ENCODE measurements at regions not wholly inside any gene's neighbourhood (a gene's known extent, or its start where the extent isn't known, plus 50 kb on each side); places are given as distances from the start of the nearest gene placed in this dataset.

GRCh38 chr14:38791862-38792261, 311.2 kb downstream of the SEC23A start (continued):
- TF ChIP-seq ZBTB49 (tag by site-specific recombination; IDR thresholded peaks at IDR 0.05; ENCODE audit: low read depth) (no peak), YY1 (tag by site-specific recombination; IDR thresholded peaks at IDR 0.05) (no peak)

- Histone ChIP-seq H3K4me3 (ENCODE audit: low read depth, low read length) (no peak overlapping the region), H3K9me3 (ENCODE audit: control insufficient read depth, insufficient read depth, low read depth, low read length) (no peaks in the 10 kb centered on the region), H3K4me1 (ENCODE audit: control insufficient read depth, insufficient read depth, low read length) (no peaks in the 10 kb centered on the region), H3K36me3 (ENCODE audit: control insufficient read depth in 2 of 2, insufficient read depth in 1 of 2, low read length in 2 of 2) (no peaks in the 10 kb centered on the region), H3K27ac (ENCODE audit: extremely low read depth, low read depth, low read length) (no peak overlapping the region)
- CTCF ChIA-PET, result no interaction called here
- TF ChIP-seq RBAK (tag by site-specific recombination; IDR thresholded peaks at IDR 0.05) (no peak), ZFP37 (tag by site-specific recombination; IDR thresholded peaks at IDR 0.05) (no peak)
- POLR2A ChIA-PET, result no interaction called here
These were observed 312.1 kb downstream of the SEC23A start for GRCh38 chr14:38790916-38791315.

GRCh38 chr14:38789805-38790204, 313.2 kb downstream of the SEC23A start:
- Histone ChIP-seq H3K4me3 (ENCODE audit: low read depth, low read length) (no peak overlapping the region), H3K36me3 (ENCODE audit: control insufficient read depth in 2 of 2, insufficient read depth in 1 of 2, low read length in 2 of 2) (no peaks in the 10 kb centered on the region), H3K27ac (ENCODE audit: extremely low read depth, low read depth, low read length) (no peak overlapping the region), H3K9me3 (ENCODE audit: control insufficient read depth, insufficient read depth, low read depth, low read length) (no peaks in the 10 kb centered on the region), H3K4me1 (ENCODE audit: control insufficient read depth, insufficient read depth, low read length) (no peaks in the 10 kb centered on the region)
- CTCF ChIA-PET, result no interaction called here
- TF ChIP-seq ZNF791 (tag by site-specific recombination; IDR thresholded peaks at IDR 0.05), result no peak
- POLR2A ChIA-PET, result no interaction called here

- Histone ChIP-seq H3K4me3 (ENCODE audit: low read depth, low read length) (no peak overlapping the region), H3K27ac (ENCODE audit: extremely low read depth, low read depth, low read length) (no peak overlapping the region), H3K9me3 (ENCODE audit: control insufficient read depth, insufficient read depth, low read depth, low read length) (no peaks in the 10 kb centered on the region), H3K4me1 (ENCODE audit: control insufficient read depth, insufficient read depth, low read length) (no peaks in the 10 kb centered on the region), H3K36me3 (ENCODE audit: control insufficient read depth in 2 of 2, insufficient read depth in 1 of 2, low read length in 2 of 2) (no peaks in the 10 kb centered on the region)
- ChIA-PET CTCF (no interaction called here), POLR2A (no interaction called here)
- no peak for TF ChIP-seq ZNF311 (tag by site-specific recombination; IDR thresholded peaks at IDR 0.05; ENCODE audit: borderline replicate concordance)
- TF ChIP-seq TRIM28 (IDR thresholded peaks at IDR 0.05; ENCODE audit: borderline replicate concordance, low read length), result no peak
- no peak for TF ChIP-seq ZFP3 (tag by site-specific recombination; IDR thresholded peaks at IDR 0.05; ENCODE audit: low read depth)
- no peak for TF ChIP-seq SP7 (tag by site-specific recombination; IDR thresholded peaks at IDR 0.05)
- TF ChIP-seq KLF8 (tag by site-specific recombination; IDR thresholded peaks at IDR 0.05), result no peak
- no peak for TF ChIP-seq ZBTB6 (tag by site-specific recombination; IDR thresholded peaks at IDR 0.05)
- no peak for TF ChIP-seq ZNF837 (tag by site-specific recombination; IDR thresholded peaks at IDR 0.05)
- no peak for TF ChIP-seq ZNF280D (tag by site-specific recombination; IDR thresholded peaks at IDR 0.05)
- no peak for TF ChIP-seq ZNF510 (tag by site-specific recombination; IDR thresholded peaks at IDR 0.05; ENCODE audit: insufficient replicate concordance)
- no peak for TF ChIP-seq ZNF2 (tag by site-specific recombination; IDR thresholded peaks at IDR 0.05)
- TF ChIP-seq ZNF416 (tag by site-specific recombination; IDR thresholded peaks at IDR 0.05), result no peak
- no peak for TF ChIP-seq PRDM1 (tag by site-specific recombination; IDR thresholded peaks at IDR 0.05)
- no peak for TF ChIP-seq ZNF341 (tag by site-specific recombination; IDR thresholded peaks at IDR 0.05; ENCODE audit: low read depth)
These were observed 315.0 kb downstream of the SEC23A start for GRCh38 chr14:38788060-38788459.

Measured in HEK293 (cell line).